OCI-LY1 (cell line): ENCODE measurements at regions not wholly inside any gene's neighbourhood (a gene's known extent, or its start where the extent isn't known, plus 50 kb on each side); places are given as distances from the start of the nearest gene placed in this dataset.

Source experiments
- H2AFZ ChIP-seq: fragments of 200-600 bp; sonication (generic), shearing (Covaris generic); 2 replicates; pipeline ENCODE4 v1.6.0; 2014; ENCODE audit warnings: antibody characterized with exemption, mild to moderate bottlenecking, low read length
- H3F3A ChIP-seq: fragments of 200-600 bp; sonication (generic), shearing (Covaris generic); 2 replicates; pipeline ENCODE4 v1.6.0; 2014; ENCODE audit warnings: mild to moderate bottlenecking, antibody characterized with exemption, low read length, moderate library complexity; ENCODE audit not compliant: insufficient read depth
- H3K27ac ChIP-seq: fragments of 200-600 bp; sonication (generic); 2 replicates; pipeline ENCODE4 v1.5.1; 2014; ENCODE audit warnings: low read length, mixed run types, mild to moderate bottlenecking, low read depth; ENCODE audit not compliant: poor library complexity, severe bottlenecking
- H3K27me3 ChIP-seq: fragments of 200-600 bp; sonication (generic); 2 replicates; pipeline ENCODE4 v1.6.0; 2014; ENCODE audit warnings: antibody characterized with exemption, mild to moderate bottlenecking, low read length, moderate library complexity; ENCODE audit not compliant: insufficient read depth
- H3K36me3 ChIP-seq: fragments of 200-600 bp; sonication (generic); 2 replicates; pipeline ENCODE4 v1.6.1; 2014; ENCODE audit warnings: mild to moderate bottlenecking, antibody characterized with exemption, low read length, moderate library complexity, mixed read lengths; ENCODE audit not compliant: insufficient read depth
- H3K4me1 ChIP-seq: fragments of 200-600 bp; sonication (generic); 2 replicates; pipeline ENCODE4 v1.5.1; 2014; ENCODE audit warnings: mild to moderate bottlenecking, low read length, moderate library complexity; ENCODE audit not compliant: insufficient read depth, severe bottlenecking
- H3K4me2 ChIP-seq: fragments of 200-600 bp; sonication (generic), shearing (Covaris generic); 2 replicates; pipeline ENCODE4 v1.6.1; 2014; ENCODE audit warnings: low read length
- H3K4me3 ChIP-seq: fragments of 200-600 bp; sonication (generic); 2 replicates; pipeline ENCODE4 v1.5.1; 2014; ENCODE audit warnings: low read length, low read depth, mild to moderate bottlenecking, mixed read lengths; ENCODE audit not compliant: poor library complexity, severe bottlenecking
- H3K79me2 ChIP-seq: fragments of 200-600 bp; shearing (Covaris generic); 2 replicates; pipeline ENCODE4 v1.6.1; 2016; ENCODE audit warnings: mixed run types, low read length, mixed read lengths; ENCODE audit not compliant: insufficient read depth
- H3K9ac ChIP-seq: fragments of 200-600 bp; sonication (generic), shearing (Covaris generic); 2 replicates; pipeline ENCODE4 v1.6.1; 2014; ENCODE audit warnings: mild to moderate bottlenecking, low read length, mixed read lengths
- H3K9me2 ChIP-seq: fragments of 200-600 bp; sonication (generic), shearing (Covaris generic); 2 replicates; pipeline ENCODE4 v1.6.1; 2014; ENCODE audit warnings: low read depth, mild to moderate bottlenecking, low read length, mixed read lengths
- H3K9me3 ChIP-seq: fragments of 200-600 bp; shearing (Covaris generic); 2 replicates; pipeline ENCODE4 v1.6.1; 2014; ENCODE audit warnings: low read length, mixed read lengths
- H4K20me1 ChIP-seq: fragments of 200-600 bp; sonication (generic), shearing (Covaris generic); 2 replicates; pipeline ENCODE4 v1.6.0; 2016; ENCODE audit warnings: mild to moderate bottlenecking, low read length; ENCODE audit not compliant: insufficient read depth
- CTCF ChIP-seq: fragments of 200-600 bp; sonication (generic), shearing (Covaris generic); IDR thresholded peaks from 2 replicates; pipeline ENCODE4 v1.5.1; 2017; ENCODE audit warnings: mild to moderate bottlenecking, antibody characterized with exemption, low read length, moderate library complexity, mixed read lengths
- EZH2 ChIP-seq: fragments of 200-600 bp; sonication (generic), shearing (Covaris generic); IDR thresholded peaks from 2 replicates; pipeline ENCODE4 v1.8.0; 2017; ENCODE audit warnings: borderline replicate concordance, mixed run types, mild to moderate bottlenecking, antibody characterized with exemption, low read length, moderate library complexity, mixed read lengths

- TF ChIP-seq EZH2 (no peak), CTCF (no peak)
- no peaks in the 10 kb centered on the region for H3K9me3 ChIP-seq
- no peak overlapping the region for H2AFZ ChIP-seq
- H3K36me3 ChIP-seq = no peaks in the 10 kb centered on the region
- H3F3A ChIP-seq = no peaks in the 10 kb centered on the region
- no peaks in the 10 kb centered on the region for H3K4me1 ChIP-seq
- no peaks in the 10 kb centered on the region for H3K27me3 ChIP-seq
- no peak overlapping the region for H3K9ac ChIP-seq
- H3K79me2 ChIP-seq = no peaks in the 10 kb centered on the region
- no peak overlapping the region for H3K27ac ChIP-seq
- no peaks in the 10 kb centered on the region for H4K20me1 ChIP-seq
- no peaks in the 10 kb centered on the region for H3K9me2 ChIP-seq
- no peak overlapping the region for H3K4me3 ChIP-seq
- no peak overlapping the region for H3K4me2 ChIP-seq
Measured at GRCh38 chr11:87908086-87908485, 267.2 kb downstream of the RAB38 start.

DNA sequence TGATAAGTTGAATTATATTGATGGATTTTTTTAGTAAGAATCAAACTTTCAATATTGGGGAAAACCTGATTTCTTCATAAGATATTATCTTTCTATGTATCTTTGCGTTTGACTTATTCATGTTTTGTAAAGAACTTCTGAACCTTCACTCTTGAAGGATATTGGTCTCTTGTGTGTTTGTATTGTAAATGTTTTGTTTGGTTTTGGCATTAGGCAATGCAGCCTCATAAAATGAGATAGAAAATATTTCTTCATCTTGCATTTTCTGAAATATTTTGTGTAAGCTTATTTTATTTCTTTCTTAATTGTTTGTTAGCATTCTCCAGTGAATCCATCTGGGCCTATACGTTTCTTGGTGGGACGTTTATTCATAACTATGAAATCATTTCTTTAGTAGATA, 271.9 kb downstream of the RAB38 start:
- no peaks in the 10 kb centered on the region for H3K4me1 ChIP-seq
- no peaks in the 10 kb centered on the region for H3K79me2 ChIP-seq
- H3K4me2 ChIP-seq = no peak overlapping the region
- no peaks in the 10 kb centered on the region for H3K9me2 ChIP-seq
- TF ChIP-seq CTCF (no peak), EZH2 (no peak)
- no peaks in the 10 kb centered on the region for H3K9me3 ChIP-seq
- H4K20me1 ChIP-seq = no peaks in the 10 kb centered on the region
- H3K4me3 ChIP-seq = no peak overlapping the region
- H3K9ac ChIP-seq = no peak overlapping the region
- H3K36me3 ChIP-seq = no peaks in the 10 kb centered on the region
- H3K27ac ChIP-seq = no peak overlapping the region
- no peak overlapping the region for H2AFZ ChIP-seq
- no peaks in the 10 kb centered on the region for H3K27me3 ChIP-seq
- no peaks in the 10 kb centered on the region for H3F3A ChIP-seq

DNA sequence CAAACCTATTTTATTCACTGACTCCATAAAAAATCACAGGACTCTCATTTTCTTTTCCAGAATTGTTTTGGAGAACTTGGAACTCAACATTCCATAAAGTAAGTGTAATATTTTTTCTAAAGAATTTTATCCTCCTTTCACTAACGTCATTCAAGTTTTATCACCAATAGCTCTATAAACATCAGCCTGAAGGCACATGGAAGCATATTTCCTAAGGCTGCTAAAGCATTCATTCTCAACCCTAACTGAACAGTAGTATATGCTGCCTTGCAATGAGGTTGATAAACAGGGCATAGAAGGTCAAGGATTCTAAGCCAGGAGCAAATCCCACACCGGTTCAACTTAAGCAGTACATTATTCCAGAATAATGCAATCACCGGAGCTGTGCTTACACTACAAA, 273.9 kb downstream of the RAB38 start:
- H3K9me2 ChIP-seq = no peaks in the 10 kb centered on the region
- no peaks in the 10 kb centered on the region for H3K4me1 ChIP-seq
- no peaks in the 10 kb centered on the region for H3K27me3 ChIP-seq
- no peak overlapping the region for H3K9ac ChIP-seq
- no peak overlapping the region for H2AFZ ChIP-seq
- H4K20me1 ChIP-seq = no peaks in the 10 kb centered on the region
- no peak overlapping the region for H3K27ac ChIP-seq
- no peaks in the 10 kb centered on the region for H3F3A ChIP-seq
- H3K4me3 ChIP-seq = no peak overlapping the region
- no peak overlapping the region for H3K4me2 ChIP-seq
- no peaks in the 10 kb centered on the region for H3K9me3 ChIP-seq
- no peak for TF ChIP-seq EZH2
- no peaks in the 10 kb centered on the region for H3K36me3 ChIP-seq
- H3K79me2 ChIP-seq = no peaks in the 10 kb centered on the region

DNA sequence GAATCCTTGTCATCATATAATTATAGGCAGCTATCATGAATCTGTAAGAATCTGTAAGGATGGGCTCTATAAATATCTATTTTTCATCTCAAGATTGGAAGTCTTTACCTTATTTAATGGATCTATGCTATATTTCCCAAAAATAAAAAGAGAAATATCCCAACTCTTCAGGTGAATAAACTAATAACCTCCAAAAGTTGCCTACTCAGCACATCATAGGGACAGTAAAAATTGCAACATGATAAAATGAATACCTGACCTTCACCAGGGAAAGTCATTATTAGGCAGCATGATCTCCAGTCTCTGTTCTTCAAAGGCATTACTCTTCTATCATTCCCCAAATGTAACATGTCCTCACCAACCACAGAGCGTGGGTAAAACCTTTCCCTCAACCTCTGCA, 277.3 kb downstream of the RAB38 start:
- Histone ChIP-seq H3K9me2 (no peaks in the 10 kb centered on the region), H3K27me3 (no peaks in the 10 kb centered on the region), H3K27ac (no peak overlapping the region), H3K79me2 (no peaks in the 10 kb centered on the region), H3K4me3 (no peak overlapping the region), H3K9me3 (no peaks in the 10 kb centered on the region), H4K20me1 (no peaks in the 10 kb centered on the region), H3K4me2 (no peak overlapping the region), H3F3A (no peaks in the 10 kb centered on the region), H2AFZ (no peak overlapping the region), H3K4me1 (no peaks in the 10 kb centered on the region), H3K36me3 (no peaks in the 10 kb centered on the region), H3K9ac (no peak overlapping the region)
- TF ChIP-seq EZH2 (no peak), CTCF (no peak)
